OCI-LY3 (cell line): ENCODE measurements at regions not wholly inside any gene's neighbourhood (a gene's known extent, or its start where the extent isn't known, plus 50 kb on each side); places are given as distances from the start of the nearest gene placed in this dataset.

Experiments
- CTCF ChIP-seq: fragments of 200-600, 300-600 bp; sonication (generic); IDR thresholded peaks from 2 replicates; pipeline ENCODE4 v1.5.1; 2014; ENCODE audit warnings: antibody characterized with exemption, low read length, low read depth
- EZH2phosphoT487 ChIP-seq: fragments of 200-600 bp; shearing (Covaris generic); IDR thresholded peaks from 2 replicates; pipeline ENCODE4 v1.6.1; 2018; ENCODE audit warnings: antibody characterized with exemption, mixed run types, low read depth

- TF ChIP-seq CTCF (no peak), EZH2phosphoT487 (no peak)
These were observed 383.7 kb upstream of the CDH4 start for GRCh38 chr20:60868316-60868891.
